HG03460 (cell line): ENCODE measurements at regions not wholly inside any gene's neighbourhood (a gene's known extent, or its start where the extent isn't known, plus 50 kb on each side); places are given as distances from the start of the nearest gene placed in this dataset.
"Not testable (repeated sequence)": the region's sequence is repeated elsewhere in the genome, so short reads cannot be mapped to it uniquely, and the experiment has no call there.

Experiments
- ATAC-seq: cut with Tn5 transposase; IDR thresholded peaks from one replicate; pipeline ENCODE4 v1.9.1; 2021; ENCODE audit not compliant: unreplicated experiment

GRCh38 chr15:24832282-24832681 lies 122.5 kb upstream of the SNRPN start:
- no peak for ATAC-seq

GRCh38 chr15:24835301-24835700 lies 119.5 kb upstream of the SNRPN start:
- no peak for ATAC-seq

GRCh38 chr15:24848050-24848449 lies 106.7 kb upstream of the SNRPN start:
- ATAC-seq, result no peak

- ATAC-seq, result no peak
These were observed 98.1 kb upstream of the SNRPN start for GRCh38 chr15:24856397-24857390.

GRCh38 chr15:24857763-24858162 lies 97.0 kb upstream of the SNRPN start:
- no peak for ATAC-seq

- not testable (repeated sequence) for ATAC-seq
These were observed 96.6 kb upstream of the SNRPN start for GRCh38 chr15:24858183-24858582.

- no peak for ATAC-seq
These were observed 95.8 kb upstream of the SNRPN start for GRCh38 chr15:24858737-24859601.

- ATAC-seq, result no peak
These were observed 93.6 kb upstream of the SNRPN start for GRCh38 chr15:24861014-24861690.

GRCh38 chr15:24862726-24863521 lies 91.9 kb upstream of the SNRPN start:
- no peak for ATAC-seq

- ATAC-seq, result no peak
These were observed 89.5 kb upstream of the SNRPN start for GRCh38 chr15:24865303-24865702.

- no peak for ATAC-seq
These were observed 77.6 kb upstream of the SNRPN start for GRCh38 chr15:24877174-24877573.

GRCh38 chr15:24878153-24878552 lies 76.6 kb upstream of the SNRPN start:
- no peak for ATAC-seq

GRCh38 chr15:24879492-24879891 lies 75.3 kb upstream of the SNRPN start:
- no peak for ATAC-seq

GRCh38 chr15:24880663-24881062 lies 74.1 kb upstream of the SNRPN start:
- no peak for ATAC-seq

GRCh38 chr15:24886538-24886937 lies 68.2 kb upstream of the SNRPN start:
- no peak for ATAC-seq

- ATAC-seq, result no peak
These were observed 56.0 kb upstream of the SNRPN start for GRCh38 chr15:24898715-24899272.

GRCh38 chr15:24899367-24899766 lies 55.4 kb upstream of the SNRPN start:
- ATAC-seq, result no peak

- ATAC-seq, result no peak
These were observed 55.0 kb upstream of the SNRPN start for GRCh38 chr15:24899795-24900194.

- ATAC-seq, result no peak
These were observed 53.4 kb upstream of the SNRPN start for GRCh38 chr15:24901409-24901808.
